HCT116 (cell line): ENCODE measurements at regions not wholly inside any gene's neighbourhood (a gene's known extent, or its start where the extent isn't known, plus 50 kb on each side); places are given as distances from the start of the nearest gene placed in this dataset.

Source experiments
- ATAC-seq: fragments of 200-7000 bp; cut with Tn5 transposase; 2 replicates; pipeline ENCODE4 v1.9.1; 2020; ENCODE audit warnings: mild to moderate bottlenecking, moderate library complexity
- BruUV-seq: library from RNA; stranded (reverse); fragments of 400-500 nt; replicated peaks from 2 replicates; lab custom pipeline; 2021; lab: Mats Ljungman, UMichigan
- CTCF ChIA-PET: fragments of 300-600 bp; sonication (Branson Sonifier 250); formaldehyde crosslinking; loops from one replicate; lab custom pipeline; 2021; ENCODE audit warnings: antibody characterized with exemption; lab: Charles Lee
- POLR2A ChIA-PET: fragments of 300-600, 350-600 bp; sonication (Branson Sonifier 250); formaldehyde crosslinking; loops from one replicate; lab custom pipeline; 2021; ENCODE audit warnings: antibody characterized with exemption; lab: Charles Lee
- RAD21 ChIA-PET, 2 experiments: fragments of 300-600 bp; sonication (Branson Sonifier 250); formaldehyde crosslinking; loops; one replicate each; lab custom pipeline; 2023; ENCODE audit warnings: low total read pairs in 2 of 2; ENCODE audit not compliant: uncharacterized antibody in 2 of 2, unreplicated experiment in 2 of 2, low non-redundant PET in 1 of 2; lab: Charles Lee
- DNase-seq: peaks from one replicate; pipeline ENCODE4 v3.0.0-alpha.2; 2010; ENCODE audit warnings: low read depth, low spot score
- H2AFZ ChIP-seq: fragments of 200-600 bp; shearing (Covaris generic), sonication (generic); 2 replicates; pipeline ENCODE4 v1.6.1; 2017; ENCODE audit warnings: low read depth, mixed run types, mixed read lengths, antibody characterized with exemption, low read length; ENCODE audit not compliant: poor library complexity, severe bottlenecking
- H3K27ac ChIP-seq: 2 replicates; pipeline ENCODE4 v1.5.1; 2012; ENCODE audit warnings: low read depth, low read length
- H3K27me3 ChIP-seq: fragments of 200-600 bp; sonication (generic); 2 replicates; pipeline ENCODE4 v1.6.1; 2016; ENCODE audit warnings: mixed run types, low read length, mixed read lengths; ENCODE audit not compliant: insufficient read depth
- H3K36me3 ChIP-seq, 2 experiments: fragments of 200-500 bp in 1 of 2; fragments of 200-600 bp in 1 of 2; sonication (Bioruptor generic) in 1 of 2; sonication (generic) in 1 of 2; 2 replicates each; pipeline versions ENCODE4 v1.5.1 to v1.6.1; 2014 to 2016; ENCODE audit warnings: low read length in 2 of 2, inconsistent platforms in 1 of 2, mixed read lengths in 1 of 2, mixed run types in 1 of 2; ENCODE audit not compliant: insufficient read depth in 2 of 2, control insufficient read depth in 1 of 2
- H3K4me1 ChIP-seq, 2 experiments: fragments of 200-600 bp in 1 of 2; sonication (generic) in 1 of 2; 2 replicates each; pipeline versions ENCODE4 v1.5.1 to v1.6.1; 2012 to 2017; ENCODE audit warnings: low read length in 2 of 2, inconsistent platforms in 1 of 2, mild to moderate bottlenecking in 1 of 2, mixed read lengths in 1 of 2, mixed run types in 1 of 2, moderate library complexity in 1 of 2; ENCODE audit not compliant: insufficient read depth in 2 of 2, control insufficient read depth in 1 of 2
- H3K4me2 ChIP-seq: fragments of 200-600 bp; sonication (generic); 2 replicates; pipeline ENCODE4 v1.6.1; 2017; ENCODE audit warnings: mixed run types, low read length, mixed read lengths
- H3K4me3 ChIP-seq, 2 experiments: fragments of 200-600 bp in 1 of 2; sonication (generic) in 1 of 2; replicated peaks in 1 of 2; 2 replicates each; pipeline ENCODE4 v1.5.1; 2011 to 2016; ENCODE audit warnings: low read length in 2 of 2, control low read depth in 1 of 2, low read depth in 1 of 2, mild to moderate bottlenecking in 1 of 2, mixed read lengths in 1 of 2, mixed run types in 1 of 2
- H3K79me2 ChIP-seq: fragments of 200-600 bp; sonication (generic); 2 replicates; pipeline ENCODE4 v1.6.1; 2017; ENCODE audit warnings: mild to moderate bottlenecking, mixed run types, low read length, moderate library complexity, mixed read lengths; ENCODE audit not compliant: insufficient read depth
- H3K9ac ChIP-seq: fragments of 200-600 bp; sonication (generic); 2 replicates; pipeline ENCODE4 v1.6.1; 2016; ENCODE audit warnings: low read length, mixed read lengths
- H3K9me2 ChIP-seq: fragments of 200-600 bp; sonication (generic), shearing (Covaris generic); 2 replicates; pipeline ENCODE4 v1.6.1; 2017; ENCODE audit warnings: mixed run types, mild to moderate bottlenecking, moderate library complexity; ENCODE audit not compliant: insufficient read depth
- H3K9me3 ChIP-seq, 2 experiments: fragments of 200-500 bp in 1 of 2; fragments of 200-600 bp in 1 of 2; sonication (Bioruptor generic) in 1 of 2; sonication (generic) in 1 of 2; 2 replicates each; pipeline ENCODE4 v1.6.1; 2014 to 2017; ENCODE audit warnings: low read length in 2 of 2, mixed read lengths in 2 of 2, inconsistent platforms in 1 of 2, low read depth in 1 of 2, mild to moderate bottlenecking in 1 of 2, mixed run types in 1 of 2, moderate library complexity in 1 of 2; ENCODE audit not compliant: control insufficient read depth in 1 of 2, insufficient read depth in 1 of 2
- H4K20me1 ChIP-seq: fragments of 200-600 bp; sonication (generic), shearing (Covaris generic); 2 replicates; pipeline ENCODE4 v1.6.1; 2017; ENCODE audit warnings: mixed run types, mild to moderate bottlenecking, moderate library complexity; ENCODE audit not compliant: insufficient read depth
- EGR1 ChIP-seq: IDR thresholded peaks from 2 replicates; pipeline ENCODE4 v1.6.1; 2012; ENCODE audit warnings: low read depth
- ELF1 ChIP-seq: IDR thresholded peaks from 2 replicates; pipeline ENCODE4 v1.6.1; 2012; ENCODE audit warnings: low read depth, borderline replicate concordance
- FOSL1 ChIP-seq: IDR thresholded peaks from 2 replicates; pipeline ENCODE4 v1.6.1; 2012; ENCODE audit warnings: low read depth
- POLR2AphosphoS5 ChIP-seq: IDR thresholded peaks from 2 replicates; pipeline ENCODE4 v1.6.1; 2011; ENCODE audit warnings: mild to moderate bottlenecking, low read depth, low read length, moderate library complexity
- RAD21 ChIP-seq: IDR thresholded peaks from 2 replicates; pipeline ENCODE4 v1.6.1; 2012; ENCODE audit warnings: low read depth, mild to moderate bottlenecking
- SRF ChIP-seq: IDR thresholded peaks from 2 replicates; pipeline ENCODE4 v1.6.1; 2012; ENCODE audit warnings: low read depth
- intact Hi-C: fragments of 100-400 bp; cut with micrococcal nuclease; formaldehyde crosslinking; loops from 2 replicates; pipeline ENCODE4 v1.10.0; 2022
- TF ChIP-seq, protein P1 (sequence below): IDR thresholded peaks from 2 replicates; pipeline ENCODE4 v1.6.1; 2012
- TF ChIP-seq, protein P2 (sequence below), 3 experiments: fragments of 200-600 bp in 1 of 3; sonication (generic) in 1 of 3; IDR thresholded peaks in 2 of 3; conservative IDR thresholded peaks in 1 of 3; 2 replicates each; pipeline ENCODE4 v1.5.1; 2012 to 2017; ENCODE audit warnings: low read depth in 2 of 3, low read length in 2 of 3, antibody characterized with exemption in 1 of 3, borderline replicate concordance in 1 of 3, control low read depth in 1 of 3, mild to moderate bottlenecking in 1 of 3, mixed read lengths in 1 of 3, mixed run types in 1 of 3, moderate library complexity in 1 of 3; ENCODE audit not compliant: insufficient read depth in 1 of 3

DNA sequence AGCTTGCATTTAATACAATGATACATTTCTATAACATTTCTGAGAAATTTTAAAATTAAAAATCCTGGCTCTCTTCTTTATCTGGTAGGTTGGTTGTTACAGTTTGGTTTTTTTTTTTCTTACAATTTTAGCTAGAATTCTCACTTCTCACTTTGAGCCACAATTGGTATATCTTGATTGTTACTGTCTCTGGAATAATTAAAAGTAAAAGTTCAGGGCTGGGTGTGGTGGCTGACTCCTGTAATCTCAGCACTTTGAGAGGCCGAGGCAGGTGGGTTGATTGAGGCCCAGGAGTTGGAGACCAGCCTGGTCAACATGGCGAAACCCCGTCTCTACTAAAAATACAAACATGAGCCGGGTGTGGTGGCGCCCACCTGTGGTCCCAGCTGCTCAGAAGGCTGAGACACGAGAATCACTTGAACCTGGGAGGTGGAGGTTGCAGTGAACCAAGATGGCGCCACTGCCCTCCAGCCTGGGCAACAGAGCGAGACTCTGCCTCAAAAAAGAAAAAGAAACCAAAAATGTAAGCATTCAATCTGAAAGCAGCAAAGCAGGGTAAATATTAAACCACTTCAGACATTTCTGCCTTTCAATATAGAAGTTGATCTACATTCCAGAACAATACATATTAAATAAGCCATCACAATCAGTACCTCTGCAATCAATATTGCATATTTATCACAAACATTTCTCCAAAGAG, 88.6 kb upstream of the PFKP start (continued):
- no peak for TF ChIP-seq ELF1
- TF ChIP-seq SRF = no peak
- TF ChIP-seq, protein P1, sequence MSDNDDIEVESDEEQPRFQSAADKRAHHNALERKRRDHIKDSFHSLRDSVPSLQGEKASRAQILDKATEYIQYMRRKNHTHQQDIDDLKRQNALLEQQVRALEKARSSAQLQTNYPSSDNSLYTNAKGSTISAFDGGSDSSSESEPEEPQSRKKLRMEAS = no peak

DNA sequence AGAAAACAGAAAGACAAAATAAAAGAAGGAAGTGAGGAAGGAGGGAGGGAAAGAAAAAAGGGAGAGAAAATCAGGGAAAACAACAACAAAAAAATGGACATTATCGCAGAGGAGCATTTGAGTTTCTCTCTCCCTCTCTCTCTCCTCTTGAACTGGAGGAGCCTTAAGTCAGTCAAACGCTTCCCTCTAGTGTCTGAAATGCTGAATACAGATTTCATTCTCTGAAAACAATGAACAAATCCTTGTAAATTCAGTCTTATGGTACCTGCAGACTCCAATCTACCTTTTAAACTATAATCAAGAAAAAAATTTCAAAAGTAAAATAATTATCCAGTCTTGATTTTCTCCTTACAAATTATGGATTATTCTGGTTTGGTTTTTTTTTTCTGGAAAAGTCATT, 89.2 kb upstream of the PFKP start:
- Histone ChIP-seq H2AFZ (no peak overlapping the region), H3K4me3 (no peak overlapping the region), H3K79me2 (no peaks in the 10 kb centered on the region), H3K4me1 (peaks cover 0 to 13% of the 10 kb centered on the region in 2 experiments; a peak in 2 of 4 replicates), H3K27ac (no peak overlapping the region), H4K20me1 (no peaks in the 10 kb centered on the region), H3K4me2 (no peak overlapping the region), H3K9me3 (no peaks in the 10 kb centered on the region), H3K9me2 (no peaks in the 10 kb centered on the region), H3K9ac (no peak overlapping the region), H3K36me3 (no peaks in the 10 kb centered on the region), H3K27me3 (no peaks in the 10 kb centered on the region)
- DNase-seq = peak; percentile 55
- peak; percentile 67 for ATAC-seq
- ChIA-PET POLR2A (no interaction called here), CTCF (interaction anchor here (3.2 kb wide), 1 partner anchor 50 kb away, joined by 17 read pairs; no protein-coding TSS in a partner anchor), RAD21 (no interaction called here)
- TF ChIP-seq, protein P2, sequence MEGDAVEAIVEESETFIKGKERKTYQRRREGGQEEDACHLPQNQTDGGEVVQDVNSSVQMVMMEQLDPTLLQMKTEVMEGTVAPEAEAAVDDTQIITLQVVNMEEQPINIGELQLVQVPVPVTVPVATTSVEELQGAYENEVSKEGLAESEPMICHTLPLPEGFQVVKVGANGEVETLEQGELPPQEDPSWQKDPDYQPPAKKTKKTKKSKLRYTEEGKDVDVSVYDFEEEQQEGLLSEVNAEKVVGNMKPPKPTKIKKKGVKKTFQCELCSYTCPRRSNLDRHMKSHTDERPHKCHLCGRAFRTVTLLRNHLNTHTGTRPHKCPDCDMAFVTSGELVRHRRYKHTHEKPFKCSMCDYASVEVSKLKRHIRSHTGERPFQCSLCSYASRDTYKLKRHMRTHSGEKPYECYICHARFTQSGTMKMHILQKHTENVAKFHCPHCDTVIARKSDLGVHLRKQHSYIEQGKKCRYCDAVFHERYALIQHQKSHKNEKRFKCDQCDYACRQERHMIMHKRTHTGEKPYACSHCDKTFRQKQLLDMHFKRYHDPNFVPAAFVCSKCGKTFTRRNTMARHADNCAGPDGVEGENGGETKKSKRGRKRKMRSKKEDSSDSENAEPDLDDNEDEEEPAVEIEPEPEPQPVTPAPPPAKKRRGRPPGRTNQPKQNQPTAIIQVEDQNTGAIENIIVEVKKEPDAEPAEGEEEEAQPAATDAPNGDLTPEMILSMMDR (IDR thresholded peaks at IDR 0.05 in 2 of 3, conservative IDR thresholded peaks at IDR 0.05 in 1 of 3; ENCODE audit: borderline replicate concordance in 1 of 3, insufficient read depth in 1 of 3, low read depth in 2 of 3, low read length in 2 of 3) = peak; percentile 39 to 64 (median 56); a peak in 3 of 6 replicates
- peak; percentile 76 for TF ChIP-seq RAD21
- no peak for TF ChIP-seq POLR2AphosphoS5
- no peak for TF ChIP-seq EGR1
- TF ChIP-seq FOSL1 = no peak
- intact Hi-C loops = loop anchor here (1.0 to 5.0 kb wide), 3 partner anchors 36 to 139 kb away; no protein-coding TSS in a partner anchor
- BruUV-seq = no TSS peak
